GM12865 (cell line): ENCODE measurements at regions not wholly inside any gene's neighbourhood (a gene's known extent, or its start where the extent isn't known, plus 50 kb on each side); places are given as distances from the start of the nearest gene placed in this dataset.

ENCODE experiments used
- DNase-seq: peaks from one replicate; pipeline ENCODE4 v3.0.0; 2010; ENCODE audit warnings: low read depth
- H3K4me3 ChIP-seq: 2 replicates; pipeline ENCODE4 v1.5.1; 2011; ENCODE audit warnings: mild to moderate bottlenecking, low read depth, low read length, control low read depth
- TF ChIP-seq, protein P1 (sequence below): IDR thresholded peaks from 2 replicates; pipeline ENCODE4 v1.5.1; 2011; ENCODE audit warnings: low read length, control low read depth, low read depth, inconsistent platforms; ENCODE audit not compliant: insufficient read depth; ENCODE audit errors: missing control alignments

DNA sequence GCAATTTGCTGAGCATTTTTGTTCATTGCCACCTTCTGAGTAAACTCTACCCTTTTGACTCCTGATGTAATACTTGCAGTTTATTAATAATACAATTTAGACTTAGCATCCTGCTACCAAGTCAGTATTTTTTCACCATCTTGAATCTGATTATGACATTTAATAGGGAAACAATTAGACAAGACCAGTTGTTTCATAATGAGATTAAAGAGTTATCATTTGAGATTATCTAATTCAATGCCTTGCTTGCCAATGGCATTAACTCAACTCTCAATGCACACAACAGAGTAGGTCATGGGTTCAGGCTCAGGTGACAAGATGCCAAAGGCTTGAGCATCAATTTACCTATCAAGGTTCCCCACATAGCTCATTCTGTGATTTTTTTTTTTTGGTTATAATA lies 488.4 kb downstream of the DISC1 start:
- TF ChIP-seq, protein P1, sequence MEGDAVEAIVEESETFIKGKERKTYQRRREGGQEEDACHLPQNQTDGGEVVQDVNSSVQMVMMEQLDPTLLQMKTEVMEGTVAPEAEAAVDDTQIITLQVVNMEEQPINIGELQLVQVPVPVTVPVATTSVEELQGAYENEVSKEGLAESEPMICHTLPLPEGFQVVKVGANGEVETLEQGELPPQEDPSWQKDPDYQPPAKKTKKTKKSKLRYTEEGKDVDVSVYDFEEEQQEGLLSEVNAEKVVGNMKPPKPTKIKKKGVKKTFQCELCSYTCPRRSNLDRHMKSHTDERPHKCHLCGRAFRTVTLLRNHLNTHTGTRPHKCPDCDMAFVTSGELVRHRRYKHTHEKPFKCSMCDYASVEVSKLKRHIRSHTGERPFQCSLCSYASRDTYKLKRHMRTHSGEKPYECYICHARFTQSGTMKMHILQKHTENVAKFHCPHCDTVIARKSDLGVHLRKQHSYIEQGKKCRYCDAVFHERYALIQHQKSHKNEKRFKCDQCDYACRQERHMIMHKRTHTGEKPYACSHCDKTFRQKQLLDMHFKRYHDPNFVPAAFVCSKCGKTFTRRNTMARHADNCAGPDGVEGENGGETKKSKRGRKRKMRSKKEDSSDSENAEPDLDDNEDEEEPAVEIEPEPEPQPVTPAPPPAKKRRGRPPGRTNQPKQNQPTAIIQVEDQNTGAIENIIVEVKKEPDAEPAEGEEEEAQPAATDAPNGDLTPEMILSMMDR, result no peak
- DNase-seq, result no peak
- no peak overlapping the region for H3K4me3 ChIP-seq

DNA sequence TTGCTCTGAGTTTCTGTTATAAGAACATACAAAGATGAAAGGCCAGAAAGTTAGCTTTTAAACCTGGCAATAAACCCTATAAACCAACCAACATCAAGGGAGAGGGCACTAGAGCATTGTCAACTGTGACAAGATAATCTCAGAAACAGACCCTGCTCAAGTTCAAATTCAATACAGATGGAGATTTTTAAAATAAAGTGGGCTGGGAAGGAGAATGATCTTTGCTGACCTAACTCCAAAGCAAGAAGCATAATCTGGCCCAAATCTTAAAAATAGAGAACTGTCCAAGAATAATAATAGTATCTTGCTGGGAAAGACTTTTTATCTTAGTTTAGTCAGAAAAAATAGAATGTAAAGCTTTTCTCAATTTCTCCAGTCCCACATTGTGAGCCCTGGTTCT lies 485.5 kb downstream of the DISC1 start:
- DNase-seq, result no peak
- TF ChIP-seq, protein P1, result no peak
- no peak overlapping the region for H3K4me3 ChIP-seq

DNA sequence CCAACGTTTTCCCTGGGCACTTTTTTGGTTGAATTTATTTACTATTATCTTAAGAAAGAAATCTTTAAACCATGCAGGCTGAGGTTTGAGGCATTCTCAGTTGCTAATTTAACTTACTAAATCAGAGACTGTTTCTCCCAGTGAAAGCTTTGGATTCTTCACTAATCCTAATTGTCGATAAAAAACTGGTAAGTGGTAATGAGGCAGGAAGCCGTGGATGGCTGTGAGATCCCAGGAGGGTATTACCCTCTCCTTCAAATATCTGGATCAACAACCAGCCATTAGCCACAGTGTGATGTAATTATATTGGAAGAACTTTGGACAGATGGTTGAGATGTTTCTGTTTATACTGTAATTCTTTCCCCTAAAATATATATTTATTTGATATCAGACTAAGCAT lies 485.0 kb downstream of the DISC1 start:
- H3K4me3 ChIP-seq, result no peak overlapping the region
- DNase-seq, result no peak
- TF ChIP-seq, protein P1, result no peak

DNA sequence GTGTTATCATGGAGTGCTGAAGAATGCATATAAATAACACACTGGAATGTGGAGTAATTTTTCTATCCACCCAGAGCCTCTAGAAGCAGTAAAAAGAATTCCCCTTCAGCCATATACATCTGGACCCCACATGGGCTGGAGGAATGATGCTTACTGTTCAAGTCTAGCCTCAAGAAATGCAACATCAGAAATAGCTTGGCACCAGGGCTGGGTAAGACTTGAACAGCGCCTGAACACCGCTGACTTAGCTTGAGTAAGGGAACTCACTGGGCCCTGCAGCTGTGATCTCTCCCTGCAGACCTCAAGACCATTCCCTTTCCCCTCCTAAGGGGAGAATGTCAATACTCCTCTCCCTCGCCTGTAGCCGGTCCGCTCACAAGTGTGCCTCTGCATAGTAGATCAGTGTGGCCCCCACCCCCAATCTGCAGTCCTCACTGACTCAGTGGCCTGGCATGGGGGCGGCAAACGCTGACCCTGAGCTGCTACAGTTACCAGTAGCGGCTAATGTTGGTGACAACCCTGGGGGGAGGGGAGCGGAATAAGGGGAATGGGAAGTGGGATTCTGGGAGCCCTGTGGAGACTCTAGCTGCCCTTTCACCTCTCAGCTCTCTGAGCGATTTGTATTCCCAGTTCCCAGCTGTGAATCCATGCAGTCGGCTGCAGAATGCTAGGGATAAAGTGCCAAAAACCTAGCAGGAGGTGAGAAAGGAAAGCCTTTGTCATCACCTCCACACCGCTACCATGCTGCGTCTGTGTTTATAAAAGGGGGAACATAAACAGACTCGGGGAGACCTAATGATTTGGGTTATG lies 483.9 kb downstream of the DISC1 start:
- H3K4me3 ChIP-seq, result no peak overlapping the region
- DNase-seq, result no peak
- TF ChIP-seq, protein P1, result no peak

DNA sequence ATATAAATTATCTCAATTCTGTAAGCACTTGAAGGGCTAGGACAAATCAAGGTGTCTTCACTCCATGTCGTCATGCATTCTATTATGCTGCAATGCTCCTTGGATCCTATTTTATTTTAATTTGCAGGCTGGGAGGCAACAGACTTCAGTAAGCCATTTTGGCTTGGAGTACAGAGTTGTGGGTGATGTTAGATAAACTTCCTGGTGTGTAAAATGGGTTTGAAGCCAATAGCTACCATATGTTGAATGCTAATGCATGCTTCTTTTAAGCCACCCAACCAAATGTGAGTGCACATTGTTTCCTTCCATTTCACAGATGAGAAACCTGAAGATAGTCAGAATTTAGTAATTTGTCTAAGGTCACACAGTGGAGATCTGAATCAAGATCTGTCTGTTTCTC lies 482.8 kb downstream of the DISC1 start:
- H3K4me3 ChIP-seq, result no peak overlapping the region
- TF ChIP-seq, protein P1, result no peak
- DNase-seq, result no peak

DNA sequence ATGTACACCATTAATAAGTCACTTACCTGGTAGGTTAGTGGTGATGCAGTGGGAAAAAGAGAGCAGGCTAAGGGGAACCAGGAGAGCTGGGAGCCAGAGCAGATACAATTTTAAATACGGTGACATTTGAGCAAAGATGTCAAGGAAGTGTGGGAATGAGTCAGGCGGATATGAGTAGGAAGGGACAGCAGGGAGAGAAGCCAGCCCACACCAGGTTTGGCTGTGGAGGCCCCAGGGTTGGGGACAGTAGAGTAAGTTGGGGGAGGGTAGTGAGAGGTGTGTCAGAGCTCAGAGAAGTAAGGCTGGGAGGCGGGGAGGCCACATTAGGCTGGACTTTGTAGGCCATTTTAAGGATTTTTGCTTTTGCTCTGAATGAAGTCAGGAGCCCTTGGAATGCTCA lies 482.0 kb downstream of the DISC1 start:
- TF ChIP-seq, protein P1, result no peak
- H3K4me3 ChIP-seq, result no peak overlapping the region
- DNase-seq, result no peak

DNA sequence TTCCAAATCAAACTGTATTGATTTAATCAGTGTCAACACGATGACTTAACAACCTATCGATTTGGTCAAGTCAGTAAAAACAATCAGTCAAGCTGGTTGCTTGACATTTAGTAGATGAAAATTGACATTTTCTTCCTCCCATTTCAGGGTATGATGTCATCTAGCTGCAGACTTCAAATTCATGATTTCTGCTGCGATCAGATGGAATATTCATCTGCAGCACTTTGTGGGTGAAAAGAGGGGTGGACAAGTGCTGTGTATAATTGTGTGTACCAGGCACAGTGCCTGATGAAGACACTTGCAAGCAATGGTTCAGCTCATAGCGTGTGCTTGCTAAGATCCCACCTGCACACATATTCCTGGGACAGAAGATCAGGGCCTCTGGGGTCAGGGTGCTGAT lies 479.8 kb downstream of the DISC1 start:
- no peak for DNase-seq
- TF ChIP-seq, protein P1, result no peak
- H3K4me3 ChIP-seq, result no peak overlapping the region
